GM23338 (cell line): ENCODE measurements at regions not wholly inside any gene's neighbourhood (a gene's known extent, or its start where the extent isn't known, plus 50 kb on each side); places are given as distances from the start of the nearest gene placed in this dataset.

Experiments
- ATAC-seq: fragments of 200-7000 bp; cut with Tn5 transposase; 3 replicates; pipeline ENCODE4 v1.9.1; 2020
- DNase-seq: peaks from one replicate; pipeline ENCODE4 v3.0.0-alpha.2; 2015; ENCODE audit warnings: low spot score
- H2AFZ ChIP-seq: fragments of 200-600 bp; sonication (generic); 2 replicates; pipeline ENCODE4 v1.8.0; 2016; ENCODE audit warnings: antibody characterized with exemption, mild to moderate bottlenecking, moderate library complexity
- H3F3A ChIP-seq: fragments of 200-600 bp; sonication (generic); replicated peaks from 2 replicates; pipeline ENCODE4 v1.8.0; 2017; ENCODE audit warnings: antibody characterized with exemption, mixed run types, low read depth
- H3K27ac ChIP-seq: fragments of 200-600 bp; sonication (generic); 2 replicates; pipeline ENCODE4 v1.6.1; 2016; ENCODE audit warnings: low read depth
- H3K27me3 ChIP-seq: fragments of 200-600 bp; sonication (generic); 2 replicates; pipeline ENCODE4 v1.8.0; 2016; ENCODE audit warnings: mild to moderate bottlenecking, mixed run types, moderate library complexity; ENCODE audit not compliant: insufficient read depth
- H3K36me3 ChIP-seq: fragments of 200-600 bp; sonication (generic); 2 replicates; pipeline ENCODE4 v1.8.0; 2016; ENCODE audit warnings: mild to moderate bottlenecking; ENCODE audit not compliant: insufficient read depth
- H3K4me1 ChIP-seq: fragments of 200-600 bp; sonication (generic); 2 replicates; pipeline ENCODE4 v1.8.0; 2016; ENCODE audit warnings: mild to moderate bottlenecking, moderate library complexity; ENCODE audit not compliant: insufficient read depth
- H3K4me2 ChIP-seq: fragments of 200-600 bp; sonication (generic); 2 replicates; pipeline ENCODE4 v1.7.1; 2017; ENCODE audit warnings: mixed run types
- H3K4me3 ChIP-seq: fragments of 200-600 bp; sonication (generic); 2 replicates; pipeline ENCODE4 v1.6.1; 2016; ENCODE audit warnings: mixed run types
- H3K79me2 ChIP-seq: fragments of 200-600 bp; sonication (generic); replicated peaks from 2 replicates; pipeline ENCODE4 v1.8.0; 2017; ENCODE audit warnings: mild to moderate bottlenecking; ENCODE audit not compliant: insufficient read depth
- H3K9me2 ChIP-seq: fragments of 200-600 bp; sonication (generic); 2 replicates; pipeline ENCODE4 v1.8.0; 2017; ENCODE audit not compliant: insufficient read depth
- H4K20me1 ChIP-seq: fragments of 200-600 bp; sonication (generic); replicated peaks from 2 replicates; pipeline ENCODE4 v1.8.0; 2017; ENCODE audit warnings: mild to moderate bottlenecking; ENCODE audit not compliant: insufficient read depth
- H3K27ac Mint-ChIP-seq: 2 replicates; pipeline ENCODE4 v1.8.0; 2020; ENCODE audit warnings: inconsistent platforms, mild to moderate bottlenecking, moderate library complexity, mixed read lengths
- H3K27me3 Mint-ChIP-seq: 3 replicates; pipeline ENCODE4 v1.8.0; 2022; ENCODE audit warnings: low read depth, mild to moderate bottlenecking, moderate library complexity, mixed read lengths, inconsistent platforms; ENCODE audit not compliant: insufficient read depth, poor library complexity
- H3K36me3 Mint-ChIP-seq: 3 replicates; pipeline ENCODE4 v1.8.0; 2021; ENCODE audit warnings: low read depth, mild to moderate bottlenecking, inconsistent platforms, moderate library complexity, mixed read lengths
- H3K4me1 Mint-ChIP-seq: 3 replicates; pipeline ENCODE4 v1.8.0; 2020; ENCODE audit warnings: mild to moderate bottlenecking, inconsistent platforms, mixed read lengths
- H3K4me3 Mint-ChIP-seq: 3 replicates; pipeline ENCODE4 v1.8.0; 2021; ENCODE audit warnings: moderate library complexity, mild to moderate bottlenecking, inconsistent platforms, mixed read lengths
- H3K9me3 Mint-ChIP-seq: 3 replicates; pipeline ENCODE4 v1.8.0; 2020; ENCODE audit warnings: moderate library complexity, mild to moderate bottlenecking, inconsistent platforms, mixed read lengths
- CREB1 ChIP-seq: fragments of 250-450 bp; sonication (Bioruptor Pico); IDR thresholded peaks from 2 replicates; pipeline ENCODE4 v1.5.0; 2020; ENCODE audit warnings: low read depth, mild to moderate bottlenecking, moderate library complexity
- ETS1 ChIP-seq: IDR thresholded peaks from 2 replicates; pipeline ENCODE4 v1.6.1; 2016; ENCODE audit warnings: antibody characterized with exemption
- EZH2 ChIP-seq: fragments of 200-600 bp; sonication (generic); IDR thresholded peaks from one replicate; pipeline ENCODE4 v1.8.0; 2017; ENCODE audit warnings: antibody characterized with exemption, mild to moderate bottlenecking, low read depth; ENCODE audit not compliant: unreplicated experiment
- EZH2phosphoT487 ChIP-seq: fragments of 200-600 bp; sonication (generic); IDR thresholded peaks from one replicate; pipeline ENCODE4 v1.8.1; 2018; ENCODE audit warnings: antibody characterized with exemption; ENCODE audit not compliant: unreplicated experiment
- JUNB ChIP-seq: IDR thresholded peaks from one replicate; pipeline ENCODE4 v1.6.1; 2016; ENCODE audit warnings: antibody characterized with exemption; ENCODE audit not compliant: unreplicated experiment
- NANOG ChIP-seq: IDR thresholded peaks from 2 replicates; pipeline ENCODE4 v1.6.1; 2016; ENCODE audit warnings: antibody characterized with exemption, borderline replicate concordance
- POLR2AphosphoS5 ChIP-seq: IDR thresholded peaks from 2 replicates; pipeline ENCODE4 v1.6.1; 2016; ENCODE audit warnings: antibody characterized with exemption, low read depth
- REST ChIP-seq: IDR thresholded peaks from one replicate; pipeline ENCODE4 v1.6.1; 2018; ENCODE audit warnings: antibody characterized with exemption; ENCODE audit not compliant: unreplicated experiment
- STAT1 ChIP-seq: IDR thresholded peaks from one replicate; pipeline ENCODE4 v1.6.1; 2016; ENCODE audit warnings: antibody characterized with exemption; ENCODE audit not compliant: unreplicated experiment
- ZNF114 ChIP-seq: fragments of 250-450 bp; sonication (Bioruptor Pico); IDR thresholded peaks from 2 replicates; pipeline ENCODE4 v1.5.0; 2020; ENCODE audit warnings: mild to moderate bottlenecking, moderate library complexity
- ZNF462 ChIP-seq: fragments of 250-450 bp; sonication (Bioruptor Pico); IDR thresholded peaks from 2 replicates; pipeline ENCODE4 v1.5.0; 2020; ENCODE audit warnings: mild to moderate bottlenecking, moderate library complexity

GRCh38 chr3:161555320-161555719, 58.7 kb downstream of the OTOL1 start:
- Mint-ChIP-seq H3K36me3 (no peaks in the 10 kb centered on the region), H3K27me3 (no peaks in the 10 kb centered on the region)

GRCh38 chr3:161556533-161556932, 59.9 kb downstream of the OTOL1 start:
- no peak overlapping the region for H2AFZ ChIP-seq
- no peaks in the 10 kb centered on the region for H3K9me2 ChIP-seq
- no peaks in the 10 kb centered on the region for H3K27me3 ChIP-seq
- no peak overlapping the region for H3K4me2 ChIP-seq
- H3K36me3 ChIP-seq: no peaks in the 10 kb centered on the region
- no peak overlapping the region for H3K4me3 ChIP-seq
- H3F3A ChIP-seq: no peaks in the 10 kb centered on the region
- H3K79me2 ChIP-seq: no peaks in the 10 kb centered on the region
- no peaks in the 10 kb centered on the region for H3K27me3 Mint-ChIP-seq
- ATAC-seq (no peak), DNase-seq (no peak)
- H3K4me3 Mint-ChIP-seq: no peak overlapping the region
- H4K20me1 ChIP-seq: no peaks in the 10 kb centered on the region
- no peaks in the 10 kb centered on the region for H3K9me3 Mint-ChIP-seq
- H3K4me1 ChIP-seq: no peaks in the 10 kb centered on the region; the same call in 1 of the 2 replicates
- peaks cover 16% of the 10 kb centered on the region for H3K4me1 Mint-ChIP-seq
- no peak overlapping the region for H3K27ac Mint-ChIP-seq
- H3K36me3 Mint-ChIP-seq: no peaks in the 10 kb centered on the region
- H3K27ac ChIP-seq: no peak overlapping the region
- TF ChIP-seq CREB1: no peak
- TF ChIP-seq NANOG: no peak
- no peak for TF ChIP-seq ZNF462 (CRISPR knock-in tag)
- no peak for TF ChIP-seq EZH2
- no peak for TF ChIP-seq ZNF114 (CRISPR knock-in tag)
- no peak for TF ChIP-seq JUNB
- TF ChIP-seq ETS1: no peak
- TF ChIP-seq POLR2AphosphoS5: no peak
- no peak for TF ChIP-seq EZH2phosphoT487
- TF ChIP-seq REST: no peak
- TF ChIP-seq STAT1: no peak

More at GRCh38 chr3:161555320-161555719, 58.7 kb downstream of the OTOL1 start:
- Histone ChIP-seq H3K9me2 (no peaks in the 10 kb centered on the region), H3F3A (no peaks in the 10 kb centered on the region), H3K4me2 (no peak overlapping the region), H2AFZ (no peak overlapping the region), H3K4me3 (no peak overlapping the region), H3K36me3 (no peaks in the 10 kb centered on the region), H3K27me3 (no peaks in the 10 kb centered on the region), H3K4me1 (no peaks in the 10 kb centered on the region; the same call in 1 of the 2 replicates), H3K27ac (no peak overlapping the region), H3K79me2 (no peaks in the 10 kb centered on the region), H4K20me1 (no peaks in the 10 kb centered on the region)
- no peak overlapping the region for H3K27ac Mint-ChIP-seq
- H3K4me3 Mint-ChIP-seq: no peak overlapping the region
- no peak for DNase-seq
- ATAC-seq: no peak
- H3K9me3 Mint-ChIP-seq: no peaks in the 10 kb centered on the region
- TF ChIP-seq POLR2AphosphoS5: no peak
- no peak for TF ChIP-seq JUNB
- TF ChIP-seq ZNF114 (CRISPR knock-in tag): no peak
- H3K4me1 Mint-ChIP-seq: peaks cover 17% of the 10 kb centered on the region
